ENCODE measurements at regions not wholly inside any gene's neighbourhood (a gene's known extent, or its start where the extent isn't known, plus 50 kb on each side); places are given as distances from the start of the nearest gene placed in this dataset.

DNA sequence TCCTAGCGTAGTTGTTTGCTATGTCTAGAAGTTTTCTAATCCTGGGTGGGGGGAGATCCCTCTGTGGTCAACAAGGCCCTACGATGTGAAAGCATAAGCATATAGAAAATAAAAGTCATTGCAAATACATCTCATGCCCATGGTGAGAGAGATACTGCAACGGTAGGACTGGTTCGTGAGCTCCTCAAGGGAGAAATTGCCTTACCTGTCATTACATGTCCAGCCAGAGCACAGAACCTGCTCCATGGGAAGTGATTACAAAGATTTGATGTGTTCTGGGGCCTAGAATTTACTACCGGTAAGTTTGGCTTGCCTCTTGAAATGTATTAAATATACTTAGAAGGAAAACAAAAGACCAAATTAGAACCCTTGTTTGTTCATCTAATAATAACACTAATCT lies 60.9 kb upstream of the FAM47B start (continued):
- TF ChIP-seq, protein P1, sequence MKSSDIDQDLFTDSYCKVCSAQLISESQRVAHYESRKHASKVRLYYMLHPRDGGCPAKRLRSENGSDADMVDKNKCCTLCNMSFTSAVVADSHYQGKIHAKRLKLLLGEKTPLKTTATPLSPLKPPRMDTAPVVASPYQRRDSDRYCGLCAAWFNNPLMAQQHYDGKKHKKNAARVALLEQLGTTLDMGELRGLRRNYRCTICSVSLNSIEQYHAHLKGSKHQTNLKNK (CRISPR knock-in tag; IDR thresholded peaks at IDR 0.05) = no peak

DNA sequence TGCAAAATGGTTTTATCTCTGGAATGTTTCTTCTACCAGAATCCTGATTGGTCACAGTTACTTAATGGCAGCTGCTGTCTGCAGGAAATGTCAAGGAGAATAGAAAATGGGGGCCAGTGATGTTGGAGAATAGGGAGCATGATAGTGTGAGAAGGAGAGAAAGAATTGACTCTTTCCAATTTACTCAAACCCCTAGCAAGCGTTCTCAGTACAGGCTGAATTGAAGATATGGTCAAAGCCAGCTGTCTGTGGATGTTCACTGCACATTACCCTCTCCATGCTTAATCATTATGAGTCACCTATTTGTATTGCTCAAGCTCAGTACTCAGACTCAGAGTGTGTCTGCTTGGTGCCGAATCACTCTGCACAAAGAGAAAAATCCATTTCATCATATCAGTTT lies 57.8 kb upstream of the FAM47B start:
- no peaks in the 10 kb centered on the region for H3K36me3 Mint-ChIP-seq
- POLR2A ChIA-PET = no interaction called here
- no peak overlapping the region for H3K4me3 Mint-ChIP-seq
- TF ChIP-seq, protein P2, sequence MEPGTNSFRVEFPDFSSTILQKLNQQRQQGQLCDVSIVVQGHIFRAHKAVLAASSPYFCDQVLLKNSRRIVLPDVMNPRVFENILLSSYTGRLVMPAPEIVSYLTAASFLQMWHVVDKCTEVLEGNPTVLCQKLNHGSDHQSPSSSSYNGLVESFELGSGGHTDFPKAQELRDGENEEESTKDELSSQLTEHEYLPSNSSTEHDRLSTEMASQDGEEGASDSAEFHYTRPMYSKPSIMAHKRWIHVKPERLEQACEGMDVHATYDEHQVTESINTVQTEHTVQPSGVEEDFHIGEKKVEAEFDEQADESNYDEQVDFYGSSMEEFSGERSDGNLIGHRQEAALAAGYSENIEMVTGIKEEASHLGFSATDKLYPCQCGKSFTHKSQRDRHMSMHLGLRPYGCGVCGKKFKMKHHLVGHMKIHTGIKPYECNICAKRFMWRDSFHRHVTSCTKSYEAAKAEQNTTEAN (CRISPR knock-in tag; IDR thresholded peaks at IDR 0.05) = no peak
- TF ChIP-seq MYBL2 (CRISPR knock-in tag; IDR thresholded peaks at IDR 0.05) (no peak), ETV6 (CRISPR knock-in tag; IDR thresholded peaks at IDR 0.05) (no peak), ZNF232 (CRISPR knock-in tag; IDR thresholded peaks at IDR 0.05) (no peak), JAZF1 (CRISPR knock-in tag; IDR thresholded peaks at IDR 0.05) (no peak), CREM (CRISPR knock-in tag; IDR thresholded peaks at IDR 0.05) (no peak), TP53 (CRISPR knock-in tag; IDR thresholded peaks at IDR 0.05) (no peak)
- TF ChIP-seq, protein P3, sequence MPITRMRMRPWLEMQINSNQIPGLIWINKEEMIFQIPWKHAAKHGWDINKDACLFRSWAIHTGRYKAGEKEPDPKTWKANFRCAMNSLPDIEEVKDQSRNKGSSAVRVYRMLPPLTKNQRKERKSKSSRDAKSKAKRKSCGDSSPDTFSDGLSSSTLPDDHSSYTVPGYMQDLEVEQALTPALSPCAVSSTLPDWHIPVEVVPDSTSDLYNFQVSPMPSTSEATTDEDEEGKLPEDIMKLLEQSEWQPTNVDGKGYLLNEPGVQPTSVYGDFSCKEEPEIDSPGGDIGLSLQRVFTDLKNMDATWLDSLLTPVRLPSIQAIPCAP (CRISPR knock-in tag; IDR thresholded peaks at IDR 0.05) = no peak
- no peaks in the 10 kb centered on the region for H3K9me3 Mint-ChIP-seq
- ATAC-seq = no peak
- H3K27me3 Mint-ChIP-seq (ENCODE audit: low read depth) = no peaks in the 10 kb centered on the region
- CTCF ChIA-PET = no interaction called here
- H3K4me1 Mint-ChIP-seq = no peaks in the 10 kb centered on the region
- H3K27ac Mint-ChIP-seq = no peak overlapping the region
- no peak for DNase-seq (ENCODE audit: low spot score)

DNA sequence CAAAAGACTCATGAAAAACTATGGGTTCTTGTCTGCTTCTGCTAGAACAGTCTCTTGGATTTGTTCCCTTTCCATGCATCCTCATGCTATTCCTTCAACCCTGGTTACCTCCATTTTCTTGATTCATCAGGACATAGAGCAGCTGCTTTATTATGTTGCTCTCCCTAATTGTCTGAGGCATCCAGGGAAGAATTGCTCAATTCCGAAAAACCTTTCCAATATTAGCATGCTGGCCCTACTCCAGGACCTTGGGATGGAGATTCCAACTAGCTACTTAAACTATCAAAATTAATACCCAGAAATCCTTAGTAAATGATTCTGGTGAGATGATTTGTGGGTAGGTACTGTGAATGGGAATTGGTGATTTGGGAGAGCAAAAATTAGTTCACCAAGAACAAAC lies 56.6 kb upstream of the FAM47B start:
- TF ChIP-seq SOX15 (CRISPR knock-in tag; IDR thresholded peaks at IDR 0.05) (no peak), CBFB (CRISPR knock-in tag; IDR thresholded peaks at IDR 0.05; ENCODE audit: low read depth) (no peak), ZNF396 (CRISPR knock-in tag; IDR thresholded peaks at IDR 0.05; ENCODE audit: borderline replicate concordance) (no peak), TCF7 (CRISPR knock-in tag; IDR thresholded peaks at IDR 0.05; ENCODE audit: low read depth) (no peak), OVOL2 (CRISPR knock-in tag; IDR thresholded peaks at IDR 0.05; ENCODE audit: borderline replicate concordance) (no peak), RELA (CRISPR knock-in tag; IDR thresholded peaks at IDR 0.05; ENCODE audit: borderline replicate concordance) (no peak), NFE2L1 (CRISPR knock-in tag; IDR thresholded peaks at IDR 0.05) (no peak), TP53 (CRISPR knock-in tag; IDR thresholded peaks at IDR 0.05) (no peak), FOXJ3 (CRISPR knock-in tag; IDR thresholded peaks at IDR 0.05; ENCODE audit: borderline replicate concordance) (no peak), ZNF671 (CRISPR knock-in tag; IDR thresholded peaks at IDR 0.05) (no peak), IRF2 (CRISPR knock-in tag; IDR thresholded peaks at IDR 0.05; ENCODE audit: borderline replicate concordance, low read depth) (no peak)
- TF ChIP-seq, protein P4, sequence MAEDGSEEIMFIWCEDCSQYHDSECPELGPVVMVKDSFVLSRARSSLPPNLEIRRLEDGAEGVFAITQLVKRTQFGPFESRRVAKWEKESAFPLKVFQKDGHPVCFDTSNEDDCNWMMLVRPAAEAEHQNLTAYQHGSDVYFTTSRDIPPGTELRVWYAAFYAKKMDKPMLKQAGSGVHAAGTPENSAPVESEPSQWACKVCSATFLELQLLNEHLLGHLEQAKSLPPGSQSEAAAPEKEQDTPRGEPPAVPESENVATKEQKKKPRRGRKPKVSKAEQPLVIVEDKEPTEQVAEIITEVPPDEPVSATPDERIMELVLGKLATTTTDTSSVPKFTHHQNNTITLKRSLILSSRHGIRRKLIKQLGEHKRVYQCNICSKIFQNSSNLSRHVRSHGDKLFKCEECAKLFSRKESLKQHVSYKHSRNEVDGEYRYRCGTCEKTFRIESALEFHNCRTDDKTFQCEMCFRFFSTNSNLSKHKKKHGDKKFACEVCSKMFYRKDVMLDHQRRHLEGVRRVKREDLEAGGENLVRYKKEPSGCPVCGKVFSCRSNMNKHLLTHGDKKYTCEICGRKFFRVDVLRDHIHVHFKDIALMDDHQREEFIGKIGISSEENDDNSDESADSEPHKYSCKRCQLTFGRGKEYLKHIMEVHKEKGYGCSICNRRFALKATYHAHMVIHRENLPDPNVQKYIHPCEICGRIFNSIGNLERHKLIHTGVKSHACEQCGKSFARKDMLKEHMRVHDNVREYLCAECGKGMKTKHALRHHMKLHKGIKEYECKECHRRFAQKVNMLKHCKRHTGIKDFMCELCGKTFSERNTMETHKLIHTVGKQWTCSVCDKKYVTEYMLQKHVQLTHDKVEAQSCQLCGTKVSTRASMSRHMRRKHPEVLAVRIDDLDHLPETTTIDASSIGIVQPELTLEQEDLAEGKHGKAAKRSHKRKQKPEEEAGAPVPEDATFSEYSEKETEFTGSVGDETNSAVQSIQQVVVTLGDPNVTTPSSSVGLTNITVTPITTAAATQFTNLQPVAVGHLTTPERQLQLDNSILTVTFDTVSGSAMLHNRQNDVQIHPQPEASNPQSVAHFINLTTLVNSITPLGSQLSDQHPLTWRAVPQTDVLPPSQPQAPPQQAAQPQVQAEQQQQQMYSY (CRISPR knock-in tag; IDR thresholded peaks at IDR 0.05) = no peak
- TF ChIP-seq, protein P5, sequence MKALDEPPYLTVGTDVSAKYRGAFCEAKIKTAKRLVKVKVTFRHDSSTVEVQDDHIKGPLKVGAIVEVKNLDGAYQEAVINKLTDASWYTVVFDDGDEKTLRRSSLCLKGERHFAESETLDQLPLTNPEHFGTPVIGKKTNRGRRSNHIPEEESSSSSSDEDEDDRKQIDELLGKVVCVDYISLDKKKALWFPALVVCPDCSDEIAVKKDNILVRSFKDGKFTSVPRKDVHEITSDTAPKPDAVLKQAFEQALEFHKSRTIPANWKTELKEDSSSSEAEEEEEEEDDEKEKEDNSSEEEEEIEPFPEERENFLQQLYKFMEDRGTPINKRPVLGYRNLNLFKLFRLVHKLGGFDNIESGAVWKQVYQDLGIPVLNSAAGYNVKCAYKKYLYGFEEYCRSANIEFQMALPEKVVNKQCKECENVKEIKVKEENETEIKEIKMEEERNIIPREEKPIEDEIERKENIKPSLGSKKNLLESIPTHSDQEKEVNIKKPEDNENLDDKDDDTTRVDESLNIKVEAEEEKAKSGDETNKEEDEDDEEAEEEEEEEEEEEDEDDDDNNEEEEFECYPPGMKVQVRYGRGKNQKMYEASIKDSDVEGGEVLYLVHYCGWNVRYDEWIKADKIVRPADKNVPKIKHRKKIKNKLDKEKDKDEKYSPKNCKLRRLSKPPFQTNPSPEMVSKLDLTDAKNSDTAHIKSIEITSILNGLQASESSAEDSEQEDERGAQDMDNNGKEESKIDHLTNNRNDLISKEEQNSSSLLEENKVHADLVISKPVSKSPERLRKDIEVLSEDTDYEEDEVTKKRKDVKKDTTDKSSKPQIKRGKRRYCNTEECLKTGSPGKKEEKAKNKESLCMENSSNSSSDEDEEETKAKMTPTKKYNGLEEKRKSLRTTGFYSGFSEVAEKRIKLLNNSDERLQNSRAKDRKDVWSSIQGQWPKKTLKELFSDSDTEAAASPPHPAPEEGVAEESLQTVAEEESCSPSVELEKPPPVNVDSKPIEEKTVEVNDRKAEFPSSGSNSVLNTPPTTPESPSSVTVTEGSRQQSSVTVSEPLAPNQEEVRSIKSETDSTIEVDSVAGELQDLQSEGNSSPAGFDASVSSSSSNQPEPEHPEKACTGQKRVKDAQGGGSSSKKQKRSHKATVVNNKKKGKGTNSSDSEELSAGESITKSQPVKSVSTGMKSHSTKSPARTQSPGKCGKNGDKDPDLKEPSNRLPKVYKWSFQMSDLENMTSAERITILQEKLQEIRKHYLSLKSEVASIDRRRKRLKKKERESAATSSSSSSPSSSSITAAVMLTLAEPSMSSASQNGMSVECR (CRISPR knock-in tag; IDR thresholded peaks at IDR 0.05; ENCODE audit: borderline replicate concordance) = no peak
- TF ChIP-seq, protein P6, sequence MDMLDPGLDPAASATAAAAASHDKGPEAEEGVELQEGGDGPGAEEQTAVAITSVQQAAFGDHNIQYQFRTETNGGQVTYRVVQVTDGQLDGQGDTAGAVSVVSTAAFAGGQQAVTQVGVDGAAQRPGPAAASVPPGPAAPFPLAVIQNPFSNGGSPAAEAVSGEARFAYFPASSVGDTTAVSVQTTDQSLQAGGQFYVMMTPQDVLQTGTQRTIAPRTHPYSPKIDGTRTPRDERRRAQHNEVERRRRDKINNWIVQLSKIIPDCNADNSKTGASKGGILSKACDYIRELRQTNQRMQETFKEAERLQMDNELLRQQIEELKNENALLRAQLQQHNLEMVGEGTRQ (CRISPR knock-in tag; IDR thresholded peaks at IDR 0.05) = no peak
- TF ChIP-seq, protein P7, sequence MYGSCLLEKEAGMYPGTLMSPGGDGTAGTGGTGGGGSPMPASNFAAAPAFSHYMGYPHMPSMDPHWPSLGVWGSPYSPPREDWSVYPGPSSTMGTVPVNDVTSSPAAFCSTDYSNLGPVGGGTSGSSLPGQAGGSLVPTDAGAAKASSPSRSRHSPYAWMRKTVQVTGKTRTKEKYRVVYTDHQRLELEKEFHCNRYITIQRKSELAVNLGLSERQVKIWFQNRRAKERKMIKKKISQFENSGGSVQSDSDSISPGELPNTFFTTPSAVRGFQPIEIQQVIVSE (CRISPR knock-in tag; IDR thresholded peaks at IDR 0.05; ENCODE audit: borderline replicate concordance) = no peak
- no peak for ATAC-seq
- Mint-ChIP-seq H3K27me3 (ENCODE audit: low read depth) (no peaks in the 10 kb centered on the region), H3K36me3 (no peaks in the 10 kb centered on the region), H3K27ac (no peak overlapping the region), H3K9me3 (no peaks in the 10 kb centered on the region), H3K4me3 (no peak overlapping the region), H3K4me1 (no peaks in the 10 kb centered on the region)
- DNase-seq (ENCODE audit: low spot score) = no peak
- ChIA-PET CTCF (no interaction called here), POLR2A (no interaction called here)

Data from WTC11 (cell line).